ENCODE measurements at regions not wholly inside any gene's neighbourhood (a gene's known extent, or its start where the extent isn't known, plus 50 kb on each side); places are given as distances from the start of the nearest gene placed in this dataset.

GRCh38 chr18:22060361-22060760 lies 109.0 kb upstream of the GATA6 start:
- TF ChIP-seq CTCF (IDR thresholded peaks at IDR 0.05) (no peak), POLR2A (IDR thresholded peaks at IDR 0.05) (no peak)
